Cardiac fibroblast (primary cell): ENCODE measurements at regions not wholly inside any gene's neighbourhood (a gene's known extent, or its start where the extent isn't known, plus 50 kb on each side); places are given as distances from the start of the nearest gene placed in this dataset.

Experiments
- DNase-seq, 2 donors: peaks; one replicate each; pipeline versions ENCODE4 v3.0.0 to v3.0.0-alpha.2; 2010; ENCODE audit warnings: low read depth in 2 of 2
- H3K4me3 ChIP-seq, 2 donors: replicated peaks in 1 of 2; 1 replicate in 1 of 2; 2 replicates in 1 of 2; pipeline ENCODE4 v1.5.1; 2011; ENCODE audit warnings: low read depth in 2 of 2, low read length in 2 of 2, mild to moderate bottlenecking in 2 of 2, moderate library complexity in 1 of 2
- TF ChIP-seq, protein P1 (sequence below): IDR thresholded peaks from one replicate; pipeline ENCODE4 v1.5.1; 2011; ENCODE audit warnings: low read depth, mild to moderate bottlenecking, low read length, inconsistent platforms

DNA sequence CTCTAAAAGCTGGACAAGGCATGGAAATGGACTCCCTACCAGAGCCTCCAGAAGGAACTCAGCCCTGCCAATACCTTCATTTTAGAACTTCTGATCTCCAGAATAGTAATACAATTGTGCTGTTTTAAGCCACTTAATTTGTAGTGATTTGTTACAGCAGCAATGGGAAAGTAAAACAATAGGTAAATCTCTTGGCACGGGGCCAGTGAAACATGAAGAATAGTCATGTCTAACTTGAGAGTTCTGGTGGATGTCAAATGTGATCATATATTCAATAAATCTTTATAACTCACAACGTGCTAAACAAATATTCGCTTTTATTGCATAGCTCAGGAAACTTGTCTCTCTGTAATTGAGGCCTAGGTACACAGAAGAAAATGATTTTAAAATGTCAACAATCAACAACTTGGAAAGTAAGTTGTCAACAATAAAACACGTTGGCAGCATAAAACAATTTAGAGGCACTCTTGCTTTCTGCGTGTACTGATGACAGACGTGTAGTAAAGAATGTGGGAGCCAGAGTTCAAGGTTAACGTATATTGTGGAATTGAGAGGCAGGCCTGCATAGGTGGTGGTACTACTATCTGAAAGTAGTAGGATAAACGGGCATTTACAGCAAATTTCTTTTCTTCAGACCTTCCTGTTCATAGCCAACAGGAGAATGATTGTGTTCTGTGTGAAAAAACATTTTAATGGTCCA, 140.5 kb upstream of the OPRM1 start:
- no peak for DNase-seq

DNA sequence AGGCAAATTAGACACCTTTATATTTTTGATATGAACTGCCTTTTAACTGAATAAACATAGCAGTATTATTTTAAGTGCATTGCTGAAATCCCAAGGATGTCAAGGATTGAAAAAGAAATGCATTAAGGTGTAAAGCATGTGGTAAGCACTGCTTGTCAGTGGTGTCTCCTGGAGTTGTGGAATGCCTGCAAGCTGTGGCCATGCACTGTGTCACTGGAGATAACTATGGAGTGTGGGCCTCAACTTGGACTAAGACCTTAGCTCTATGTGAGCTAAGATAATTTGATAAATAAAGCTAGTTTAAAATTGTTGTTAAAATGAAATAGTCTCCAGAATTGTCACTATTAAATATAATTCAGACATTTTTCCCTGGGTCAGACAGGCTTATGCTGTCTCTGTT, 156.6 kb upstream of the OPRM1 start:
- no peak overlapping the region for H3K4me3 ChIP-seq
- TF ChIP-seq, protein P1, sequence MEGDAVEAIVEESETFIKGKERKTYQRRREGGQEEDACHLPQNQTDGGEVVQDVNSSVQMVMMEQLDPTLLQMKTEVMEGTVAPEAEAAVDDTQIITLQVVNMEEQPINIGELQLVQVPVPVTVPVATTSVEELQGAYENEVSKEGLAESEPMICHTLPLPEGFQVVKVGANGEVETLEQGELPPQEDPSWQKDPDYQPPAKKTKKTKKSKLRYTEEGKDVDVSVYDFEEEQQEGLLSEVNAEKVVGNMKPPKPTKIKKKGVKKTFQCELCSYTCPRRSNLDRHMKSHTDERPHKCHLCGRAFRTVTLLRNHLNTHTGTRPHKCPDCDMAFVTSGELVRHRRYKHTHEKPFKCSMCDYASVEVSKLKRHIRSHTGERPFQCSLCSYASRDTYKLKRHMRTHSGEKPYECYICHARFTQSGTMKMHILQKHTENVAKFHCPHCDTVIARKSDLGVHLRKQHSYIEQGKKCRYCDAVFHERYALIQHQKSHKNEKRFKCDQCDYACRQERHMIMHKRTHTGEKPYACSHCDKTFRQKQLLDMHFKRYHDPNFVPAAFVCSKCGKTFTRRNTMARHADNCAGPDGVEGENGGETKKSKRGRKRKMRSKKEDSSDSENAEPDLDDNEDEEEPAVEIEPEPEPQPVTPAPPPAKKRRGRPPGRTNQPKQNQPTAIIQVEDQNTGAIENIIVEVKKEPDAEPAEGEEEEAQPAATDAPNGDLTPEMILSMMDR, result no peak

More for the DNA sequence above, 140.5 kb upstream of the OPRM1 start:
- no peak overlapping the region for H3K4me3 ChIP-seq
- TF ChIP-seq, protein P1, result no peak

DNA sequence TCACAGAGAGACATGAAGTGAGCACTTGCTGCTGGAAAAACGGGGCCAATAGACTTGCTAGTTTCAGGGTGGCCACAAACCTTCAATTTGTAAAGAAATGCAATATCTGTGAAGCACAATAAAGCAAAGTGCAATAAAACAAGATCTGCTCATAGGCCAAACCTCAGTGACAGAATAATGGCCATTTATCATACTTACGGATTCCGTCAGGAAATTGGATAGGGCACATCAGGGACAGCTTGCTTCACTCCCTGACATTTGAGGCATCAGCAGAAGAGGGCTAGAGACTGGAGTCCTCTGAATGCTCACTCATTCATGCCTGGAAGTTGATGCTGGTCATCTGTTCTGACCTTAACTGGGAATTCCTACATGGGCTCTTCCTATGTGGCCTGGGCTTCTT, 165.5 kb upstream of the OPRM1 start:
- no peak for DNase-seq
- TF ChIP-seq, protein P1, result no peak
- H3K4me3 ChIP-seq, result no peak overlapping the region

More for the DNA sequence above, 156.6 kb upstream of the OPRM1 start:
- DNase-seq, result no peak

DNA sequence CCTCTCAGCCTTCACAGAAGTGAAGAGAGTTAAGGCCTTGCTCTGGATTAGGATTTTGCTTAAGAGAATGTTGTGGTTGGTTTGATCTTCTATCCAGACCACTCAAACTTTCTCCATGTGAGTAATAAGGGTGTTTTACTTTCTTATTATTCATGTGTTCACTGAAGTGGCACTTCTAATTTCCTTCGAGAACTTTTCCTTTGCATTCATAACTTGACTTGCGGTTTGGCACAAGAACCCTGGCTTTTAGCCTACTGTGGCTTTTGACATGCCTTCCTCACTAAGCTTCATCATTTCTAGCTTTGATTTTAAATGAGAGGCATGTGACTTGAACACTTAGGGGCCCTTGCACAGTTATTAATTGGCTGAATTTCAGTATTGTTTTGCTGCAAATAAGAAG, 166.1 kb upstream of the OPRM1 start:
- H3K4me3 ChIP-seq, result no peak overlapping the region
- DNase-seq, result no peak
- TF ChIP-seq, protein P1, result no peak

DNA sequence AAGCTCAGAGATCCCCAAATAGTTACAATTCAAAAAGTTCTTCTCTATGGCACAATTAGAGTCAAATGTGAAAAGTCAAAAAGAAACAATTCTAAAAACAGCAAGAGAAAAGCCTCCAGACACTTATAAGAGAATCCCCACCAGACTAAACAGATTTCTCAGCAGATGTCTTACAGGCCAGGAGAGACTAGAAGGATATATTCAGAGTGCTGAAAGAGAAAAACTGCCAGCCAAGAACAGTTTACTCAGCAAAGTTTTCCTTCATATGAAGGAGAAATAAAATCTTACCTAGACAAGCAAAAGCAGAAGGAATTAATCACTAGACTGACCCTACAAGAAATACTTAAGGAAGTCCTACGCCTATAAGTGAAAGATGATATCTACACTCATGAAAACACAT, 176.1 kb upstream of the OPRM1 start:
- TF ChIP-seq, protein P1, result no peak
- DNase-seq, result no peak
- H3K4me3 ChIP-seq, result no peak overlapping the region

DNA sequence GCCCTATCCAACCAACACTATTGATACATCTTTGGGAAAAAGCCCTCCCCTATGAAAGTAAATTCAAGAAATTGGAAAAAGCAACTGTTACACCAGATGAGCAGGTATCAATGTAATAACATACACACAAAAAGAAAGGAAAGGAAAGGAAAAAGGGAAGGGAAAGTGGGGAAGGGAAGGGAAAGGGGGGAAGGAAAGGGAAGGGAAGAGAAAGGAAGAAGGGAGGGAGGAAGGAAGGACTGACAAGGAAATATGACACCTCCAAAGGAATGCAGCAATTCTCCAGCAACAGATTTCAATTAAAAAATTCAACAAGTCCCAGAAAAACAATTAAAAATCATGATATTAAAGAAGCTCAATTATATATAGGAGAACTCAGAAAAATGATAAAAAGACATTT, 176.9 kb upstream of the OPRM1 start:
- no peak for DNase-seq
- no peak overlapping the region for H3K4me3 ChIP-seq
- TF ChIP-seq, protein P1, result no peak

DNA sequence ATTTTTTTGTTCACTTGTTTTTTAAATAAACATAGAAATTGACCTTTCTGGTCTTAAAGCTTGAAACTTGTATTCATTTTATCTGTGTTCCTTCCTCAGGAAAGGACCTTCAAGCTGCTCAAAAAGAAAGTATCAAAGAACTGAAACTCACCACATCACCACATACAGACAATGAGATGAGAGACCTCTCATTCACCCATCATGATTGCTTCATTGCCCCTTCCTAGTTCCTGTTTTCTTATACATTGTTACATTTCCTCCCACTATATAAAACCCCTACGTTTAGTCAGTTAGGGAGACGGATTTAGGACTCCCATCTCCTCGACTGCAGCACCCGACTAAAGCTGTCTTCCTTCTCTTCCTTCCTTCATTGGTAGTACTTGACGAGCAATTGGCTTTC, 180.5 kb upstream of the OPRM1 start:
- H3K4me3 ChIP-seq, result no peak overlapping the region
- no peak for DNase-seq
- TF ChIP-seq, protein P1, result no peak
